GM12878 (cell line): ENCODE measurements at regions not wholly inside any gene's neighbourhood (a gene's known extent, or its start where the extent isn't known, plus 50 kb on each side); places are given as distances from the start of the nearest gene placed in this dataset.

Experiments used
- MEF2A ChIP-seq: IDR thresholded peaks from 2 replicates; pipeline ENCODE4 v1.6.1; 2011; ENCODE audit warnings: low read depth, mild to moderate bottlenecking, low read length, moderate library complexity; ENCODE audit not compliant: insufficient read depth
- NRF1 ChIP-seq: conservative IDR thresholded peaks from 2 replicates; pipeline ENCODE4 v1.6.1; 2011; ENCODE audit warnings: mild to moderate bottlenecking, low read depth, low read length, improper control_type of control experiment
- STAT1 ChIP-seq: fragments of 450-650 bp; conservative IDR thresholded peaks from 2 replicates; pipeline ENCODE4 v1.6.1; 2014; ENCODE audit warnings: antibody characterized with exemption, mild to moderate bottlenecking
- ZNF274 ChIP-seq: IDR thresholded peaks from one replicate; pipeline ENCODE4 v1.8.0; 2011; ENCODE audit not compliant: insufficient read length, insufficient read depth
- TF ChIP-seq, protein P1 (sequence below), 3 experiments: IDR thresholded peaks in 2 of 3; conservative IDR thresholded peaks in 1 of 3; 2 replicates each; pipeline ENCODE4 v1.5.1; 2011; ENCODE audit warnings: low read depth in 3 of 3, low read length in 3 of 3, mild to moderate bottlenecking in 3 of 3, control low read depth in 2 of 3, moderate library complexity in 2 of 3, inconsistent platforms in 1 of 3, mixed read lengths in 1 of 3; ENCODE audit not compliant: control insufficient read depth in 2 of 3, insufficient read depth in 1 of 3; ENCODE audit errors: extremely low read depth in 1 of 3
- TF ChIP-seq, protein P2 (sequence below): IDR thresholded peaks from 2 replicates; pipeline ENCODE4 v1.6.1; 2011; ENCODE audit warnings: low read depth, mild to moderate bottlenecking, low read length, moderate library complexity, borderline replicate concordance; ENCODE audit errors: extremely low read depth
- TF ChIP-seq, protein P3 (sequence below): IDR thresholded peaks from 2 replicates; pipeline ENCODE4 v1.6.1; 2011; ENCODE audit warnings: low read depth, low read length, improper control_type of control experiment, borderline replicate concordance
- TF ChIP-seq, protein P4 (sequence below): IDR thresholded peaks from 2 replicates; pipeline ENCODE4 v1.6.1; 2011; ENCODE audit warnings: borderline replicate concordance, low read depth, mild to moderate bottlenecking, moderate library complexity, mixed read lengths, low read length; ENCODE audit not compliant: insufficient read depth; ENCODE audit errors: extremely low read length

DNA sequence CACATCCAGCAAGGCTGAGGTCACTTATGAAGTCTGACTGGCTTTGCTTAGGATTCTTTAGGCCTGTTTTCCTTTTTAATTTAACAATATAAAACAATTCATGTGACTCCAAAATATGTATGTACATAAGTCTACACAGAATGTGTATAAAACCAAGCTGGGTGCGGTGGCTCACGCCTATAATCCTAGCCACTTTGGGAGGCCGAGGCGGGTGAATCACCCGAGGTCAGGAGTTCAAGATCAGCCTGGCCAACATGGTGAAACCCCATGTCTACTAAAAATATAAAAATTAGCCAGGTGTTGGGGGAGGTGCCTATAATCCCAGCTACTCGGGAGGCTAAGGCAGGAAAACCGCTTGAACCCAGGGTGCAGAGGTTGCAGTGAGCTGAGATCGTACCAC is 83.1 kb downstream of the SHANK2 start:
- TF ChIP-seq, protein P1, sequence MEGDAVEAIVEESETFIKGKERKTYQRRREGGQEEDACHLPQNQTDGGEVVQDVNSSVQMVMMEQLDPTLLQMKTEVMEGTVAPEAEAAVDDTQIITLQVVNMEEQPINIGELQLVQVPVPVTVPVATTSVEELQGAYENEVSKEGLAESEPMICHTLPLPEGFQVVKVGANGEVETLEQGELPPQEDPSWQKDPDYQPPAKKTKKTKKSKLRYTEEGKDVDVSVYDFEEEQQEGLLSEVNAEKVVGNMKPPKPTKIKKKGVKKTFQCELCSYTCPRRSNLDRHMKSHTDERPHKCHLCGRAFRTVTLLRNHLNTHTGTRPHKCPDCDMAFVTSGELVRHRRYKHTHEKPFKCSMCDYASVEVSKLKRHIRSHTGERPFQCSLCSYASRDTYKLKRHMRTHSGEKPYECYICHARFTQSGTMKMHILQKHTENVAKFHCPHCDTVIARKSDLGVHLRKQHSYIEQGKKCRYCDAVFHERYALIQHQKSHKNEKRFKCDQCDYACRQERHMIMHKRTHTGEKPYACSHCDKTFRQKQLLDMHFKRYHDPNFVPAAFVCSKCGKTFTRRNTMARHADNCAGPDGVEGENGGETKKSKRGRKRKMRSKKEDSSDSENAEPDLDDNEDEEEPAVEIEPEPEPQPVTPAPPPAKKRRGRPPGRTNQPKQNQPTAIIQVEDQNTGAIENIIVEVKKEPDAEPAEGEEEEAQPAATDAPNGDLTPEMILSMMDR (IDR thresholded peaks at IDR 0.05 in 2 of 3, conservative IDR thresholded peaks at IDR 0.05 in 1 of 3; ENCODE audit: control insufficient read depth in 2 of 3, extremely low read depth in 1 of 3, insufficient read depth in 1 of 3, low read depth in 3 of 3, low read length in 3 of 3), result no peak
- TF ChIP-seq NRF1, result no peak
- TF ChIP-seq, protein P2, sequence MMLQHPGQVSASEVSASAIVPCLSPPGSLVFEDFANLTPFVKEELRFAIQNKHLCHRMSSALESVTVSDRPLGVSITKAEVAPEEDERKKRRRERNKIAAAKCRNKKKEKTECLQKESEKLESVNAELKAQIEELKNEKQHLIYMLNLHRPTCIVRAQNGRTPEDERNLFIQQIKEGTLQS, result no peak
- TF ChIP-seq STAT1, result no peak
- TF ChIP-seq, protein P3, sequence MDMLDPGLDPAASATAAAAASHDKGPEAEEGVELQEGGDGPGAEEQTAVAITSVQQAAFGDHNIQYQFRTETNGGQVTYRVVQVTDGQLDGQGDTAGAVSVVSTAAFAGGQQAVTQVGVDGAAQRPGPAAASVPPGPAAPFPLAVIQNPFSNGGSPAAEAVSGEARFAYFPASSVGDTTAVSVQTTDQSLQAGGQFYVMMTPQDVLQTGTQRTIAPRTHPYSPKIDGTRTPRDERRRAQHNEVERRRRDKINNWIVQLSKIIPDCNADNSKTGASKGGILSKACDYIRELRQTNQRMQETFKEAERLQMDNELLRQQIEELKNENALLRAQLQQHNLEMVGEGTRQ, result no peak
- no peak for TF ChIP-seq ZNF274
- TF ChIP-seq, protein P4, sequence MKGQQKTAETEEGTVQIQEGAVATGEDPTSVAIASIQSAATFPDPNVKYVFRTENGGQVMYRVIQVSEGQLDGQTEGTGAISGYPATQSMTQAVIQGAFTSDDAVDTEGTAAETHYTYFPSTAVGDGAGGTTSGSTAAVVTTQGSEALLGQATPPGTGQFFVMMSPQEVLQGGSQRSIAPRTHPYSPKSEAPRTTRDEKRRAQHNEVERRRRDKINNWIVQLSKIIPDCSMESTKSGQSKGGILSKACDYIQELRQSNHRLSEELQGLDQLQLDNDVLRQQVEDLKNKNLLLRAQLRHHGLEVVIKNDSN, result no peak
- TF ChIP-seq MEF2A, result no peak
